ENCODE measurements at regions not wholly inside any gene's neighbourhood (a gene's known extent, or its start where the extent isn't known, plus 50 kb on each side); places are given as distances from the start of the nearest gene placed in this dataset.

DNA sequence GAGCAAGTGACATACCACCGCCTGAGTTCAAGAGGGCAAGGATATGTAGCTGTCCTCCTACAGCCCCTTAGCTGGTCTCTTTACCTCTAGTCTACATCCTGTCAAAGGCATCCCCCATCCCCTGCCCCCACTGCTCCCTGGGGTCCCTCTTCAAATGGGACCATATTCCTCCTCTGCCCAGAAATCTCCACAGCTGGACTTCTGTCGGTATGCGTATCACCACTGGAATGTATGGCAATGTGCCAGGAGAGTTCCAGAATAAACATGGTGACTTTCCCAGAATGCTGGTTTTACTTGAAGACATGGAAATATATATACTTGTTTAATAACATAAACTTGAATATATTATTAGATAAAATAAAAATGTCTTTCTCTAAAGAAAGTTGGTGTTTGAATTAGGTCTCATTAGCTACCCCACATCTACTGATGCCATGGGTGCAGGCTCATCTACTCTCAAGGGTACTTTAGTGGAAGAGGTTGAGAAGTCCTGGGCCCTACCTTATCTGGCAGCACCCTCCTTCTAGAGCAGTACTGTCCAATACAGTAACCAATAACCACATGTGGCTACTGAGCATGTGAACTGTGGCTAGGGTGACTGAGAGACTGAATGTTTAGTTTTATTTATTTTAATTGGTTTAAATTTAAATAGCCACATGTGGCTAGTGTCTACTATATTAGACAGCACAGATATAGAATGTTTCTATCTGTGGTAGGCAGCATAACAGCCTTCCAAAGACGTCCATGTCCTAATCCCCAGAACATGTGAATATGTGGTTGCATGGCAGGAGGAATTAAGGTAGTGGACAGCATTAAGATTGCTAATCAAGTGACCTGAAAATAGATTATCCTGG, 181.7 kb upstream of the SLC30A5 start:
- no peak for DNase-seq

DNA sequence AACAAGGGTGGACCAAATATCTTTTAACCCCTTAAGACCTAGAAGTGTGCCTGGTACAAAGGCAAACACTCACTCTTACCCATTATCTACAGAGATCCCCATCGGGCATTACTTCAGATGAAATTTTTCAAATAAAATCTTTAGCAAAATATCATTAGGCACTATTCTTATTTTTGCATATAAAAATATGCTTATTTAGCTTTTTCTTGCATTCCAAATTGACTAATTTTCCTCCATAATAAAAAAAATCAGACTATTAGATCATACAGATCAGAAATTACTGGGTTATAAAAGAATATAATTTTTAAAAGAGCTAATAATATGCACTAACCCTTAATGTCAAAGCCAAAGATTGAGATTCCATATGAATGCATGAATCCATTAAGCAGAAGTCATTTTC, 178.7 kb upstream of the SLC30A5 start:
- no peak for DNase-seq

DNA sequence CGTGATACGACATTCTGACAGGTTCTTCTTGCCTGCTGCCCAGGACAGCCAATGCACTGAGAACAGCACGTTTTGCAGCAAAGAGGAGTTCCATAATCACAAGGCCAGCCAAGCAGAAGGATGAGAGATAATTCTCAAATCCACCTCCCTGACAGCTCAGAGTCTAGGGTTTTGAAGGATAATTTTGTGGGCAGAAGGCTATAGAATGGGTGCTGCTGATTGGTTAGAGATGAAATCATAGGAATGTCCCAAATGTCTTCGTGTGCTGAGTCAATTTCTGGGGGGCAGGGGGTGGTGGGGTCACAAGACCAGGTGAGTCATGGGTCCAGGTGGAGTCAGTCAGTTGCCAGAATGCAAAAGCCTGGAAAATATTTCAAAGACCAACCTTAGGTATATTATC, 175.5 kb upstream of the SLC30A5 start:
- no peak for DNase-seq

- DNase-seq = no peak
Observed at GRCh38 chr5:68919988-68920490, 173.8 kb upstream of the SLC30A5 start.

GRCh38 chr5:68920888-68921287, 172.9 kb upstream of the SLC30A5 start:
- no peak for DNase-seq

DNA sequence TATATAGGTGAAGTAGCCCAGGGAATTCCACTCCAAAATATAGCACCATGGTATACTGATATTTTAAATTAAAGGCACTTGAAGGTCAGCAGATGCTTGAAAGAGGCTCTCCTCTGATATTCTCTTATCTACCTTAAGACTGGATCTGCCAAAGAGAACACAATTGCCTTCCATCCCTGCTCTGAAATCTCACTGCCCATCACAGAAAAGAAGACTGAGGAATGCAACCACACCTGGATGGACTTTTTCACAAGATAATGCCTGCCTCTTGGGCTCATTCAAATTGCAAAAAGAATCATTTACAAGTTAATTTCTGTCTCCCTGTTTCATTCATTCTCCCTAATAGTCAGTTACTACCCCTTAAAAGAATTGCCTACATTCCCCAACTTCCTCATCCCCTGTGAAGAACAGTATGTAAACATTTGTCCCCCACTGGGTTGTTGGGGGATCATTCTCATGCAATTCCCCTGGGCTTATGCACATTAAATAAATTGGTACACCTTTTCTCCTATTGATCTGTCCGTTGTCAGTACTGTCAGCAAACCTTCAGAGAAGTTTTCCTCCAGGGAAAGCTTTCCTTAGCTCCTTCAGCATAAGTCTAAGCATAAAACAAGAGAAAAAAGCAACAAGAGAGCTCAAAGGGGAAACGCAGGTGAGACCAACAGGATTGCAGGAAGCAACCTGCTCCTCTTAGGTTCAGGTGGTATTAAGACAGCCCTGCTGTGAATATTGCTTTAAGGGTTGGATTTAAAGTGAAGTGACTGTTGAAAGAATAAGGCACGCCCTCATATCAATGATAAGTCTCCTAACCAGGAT, 171.4 kb upstream of the SLC30A5 start:
- DNase-seq = no peak

DNA sequence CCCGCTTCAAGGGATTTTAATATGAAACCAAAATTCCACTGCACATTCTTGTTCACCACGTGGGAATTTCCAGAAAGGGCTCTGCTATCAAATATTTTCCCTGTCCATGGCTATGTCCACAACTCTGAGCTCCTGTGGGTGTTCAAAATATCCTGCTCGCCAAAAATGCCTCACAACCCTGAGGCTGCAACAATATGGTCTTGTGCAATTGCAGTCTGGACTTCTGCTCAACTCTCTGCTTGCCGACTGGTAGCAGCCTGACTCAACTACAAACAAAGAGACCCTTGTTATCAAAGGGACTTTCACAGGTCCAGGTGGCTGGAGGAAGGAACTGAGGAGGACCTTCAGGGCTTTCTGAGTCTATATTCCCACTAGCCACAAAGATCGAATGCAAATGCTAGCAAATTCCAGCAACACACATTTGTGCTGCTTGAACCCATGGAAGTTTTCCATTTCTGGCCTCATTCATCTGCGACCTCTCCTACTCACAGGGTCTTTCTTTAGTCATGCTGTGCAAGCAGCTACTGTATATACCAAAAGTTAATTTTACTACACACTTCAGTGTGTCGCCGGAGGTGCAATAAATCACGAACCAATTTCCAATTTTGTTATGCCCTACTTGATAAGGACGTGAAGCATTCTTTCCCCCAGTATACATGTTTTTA, 169.2 kb upstream of the SLC30A5 start:
- no peak for DNase-seq

DNA sequence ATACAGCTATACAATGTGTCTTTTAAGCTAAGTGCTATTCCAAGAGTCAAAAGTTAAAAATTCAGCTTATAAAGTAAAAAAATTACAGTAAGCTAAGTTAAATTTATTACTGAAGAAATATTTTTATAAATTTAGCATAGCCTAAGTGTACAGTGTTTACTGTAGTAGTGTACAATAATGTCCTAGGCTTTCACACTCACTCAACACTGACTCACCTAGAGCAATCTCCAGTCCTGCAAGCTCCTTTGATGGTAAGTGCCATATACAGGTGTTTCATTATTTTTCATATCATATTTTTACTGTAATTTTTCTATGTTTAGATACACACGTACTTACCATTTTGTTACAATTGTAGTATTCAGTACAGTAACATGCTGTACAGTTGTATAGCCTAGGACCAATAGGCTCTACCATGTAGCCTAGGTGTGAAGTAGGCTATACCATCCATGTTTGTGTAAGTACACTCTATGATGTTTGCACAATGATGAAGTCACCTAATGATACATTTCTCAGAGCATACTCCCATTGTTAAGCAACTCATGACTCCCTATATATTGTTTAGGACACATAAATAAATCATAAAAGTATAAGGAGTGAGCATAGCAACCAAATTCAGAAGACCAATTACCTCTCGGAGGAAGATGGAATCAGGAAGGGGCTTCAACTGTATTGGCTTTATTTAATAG, 165.1 kb upstream of the SLC30A5 start:
- peak in 1 of 2 experiments; percentile 11 for DNase-seq

DNA sequence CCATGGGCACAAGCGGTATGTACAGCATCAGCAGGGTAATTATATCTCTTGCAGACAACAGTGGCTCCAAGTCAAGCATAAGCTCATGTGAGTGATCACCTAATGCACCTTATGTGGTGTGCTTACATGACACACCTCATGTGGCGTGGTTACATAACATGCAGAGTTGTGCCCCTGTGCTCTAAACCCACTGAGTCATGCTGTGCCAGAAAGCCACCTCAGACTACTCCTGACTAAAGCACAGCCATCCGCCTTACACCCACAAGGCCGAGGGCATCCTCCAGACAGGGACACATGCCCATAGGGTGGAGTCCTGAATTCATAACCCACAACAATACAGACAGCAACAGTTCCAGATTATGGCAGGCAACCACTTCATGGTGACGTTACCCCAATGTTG, 163.7 kb upstream of the SLC30A5 start:
- DNase-seq = no peak

GRCh38 chr5:68932830-68933434, 160.9 kb upstream of the SLC30A5 start:
- DNase-seq = no peak

DNA sequence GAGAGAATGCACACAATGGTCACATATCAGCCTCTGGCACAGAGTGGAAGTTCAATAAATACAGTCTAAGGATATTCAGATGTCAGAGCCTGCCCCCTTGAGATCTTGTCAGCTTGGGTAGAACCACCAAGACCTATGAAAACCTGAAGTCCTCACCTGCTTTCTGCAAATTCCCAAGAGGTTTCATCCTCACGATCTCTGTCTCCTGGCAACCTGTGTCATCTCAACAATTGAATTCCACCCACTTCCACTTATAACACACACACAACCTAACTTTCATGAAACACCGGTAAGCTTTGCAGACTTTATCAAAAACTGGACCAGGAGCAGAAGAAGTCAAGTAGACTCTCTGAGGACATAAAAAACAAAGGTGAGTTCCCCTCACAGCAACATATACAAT, 151.6 kb upstream of the SLC30A5 start:
- DNase-seq = no peak

DNA sequence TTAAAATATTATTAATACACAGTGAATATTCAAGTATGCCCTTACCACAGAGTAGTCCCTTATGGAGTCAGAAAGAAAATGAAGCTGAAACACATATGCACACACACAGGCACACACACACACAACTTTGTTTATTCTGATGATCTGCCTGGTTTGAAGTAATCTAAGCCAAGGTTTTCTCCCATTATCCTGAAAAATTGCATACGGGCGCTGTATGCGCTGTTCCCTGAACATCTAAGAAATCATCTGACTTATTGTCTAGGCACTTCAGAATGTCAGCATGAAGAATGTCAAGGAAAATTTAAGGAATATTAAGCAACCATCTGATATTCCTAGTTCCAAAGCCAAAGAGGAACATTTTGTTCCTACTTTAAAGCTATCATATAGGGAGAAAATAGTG, 147.1 kb upstream of the SLC30A5 start:
- DNase-seq = no peak

DNA sequence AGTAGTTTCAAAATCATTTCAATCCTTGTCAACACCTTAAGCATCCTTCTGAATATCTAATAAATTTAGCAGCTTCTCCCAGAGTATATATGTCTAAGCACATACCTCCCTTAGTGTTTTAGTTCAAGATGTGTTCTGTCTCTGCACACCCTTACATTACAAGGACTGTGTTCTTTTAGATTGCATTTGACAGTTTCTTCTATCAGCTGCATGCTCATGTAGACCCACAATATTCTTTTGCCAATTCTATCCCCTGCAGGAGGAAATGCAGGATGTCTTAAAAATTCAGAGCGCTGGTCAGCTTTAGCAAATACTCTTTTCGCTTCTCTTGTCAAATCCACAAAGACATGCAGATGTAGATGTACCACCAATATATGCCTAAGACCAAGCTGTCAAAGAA, 145.8 kb upstream of the SLC30A5 start:
- no peak for DNase-seq

DNA sequence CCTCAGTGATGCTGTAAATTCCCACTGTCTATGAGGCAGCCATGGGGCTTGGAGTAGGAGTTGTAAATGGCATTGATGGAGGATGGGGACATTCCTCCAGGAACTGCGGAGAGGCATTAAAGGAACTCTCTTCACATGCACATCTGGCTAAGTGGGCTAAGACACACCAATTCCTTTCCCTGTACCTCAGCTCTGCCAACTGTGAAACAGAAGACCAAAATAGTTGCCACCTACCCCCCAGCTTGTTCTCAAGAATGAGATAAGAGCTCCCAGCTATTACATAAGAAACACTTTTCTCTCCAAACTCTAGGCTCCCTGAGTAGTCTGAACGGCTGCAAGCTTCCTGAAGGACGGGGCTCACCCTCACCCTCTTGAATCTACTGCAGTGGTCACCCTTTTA, 144.6 kb upstream of the SLC30A5 start:
- DNase-seq = no peak

- no peak for DNase-seq
Observed at GRCh38 chr5:68949711-68950110, 144.1 kb upstream of the SLC30A5 start.

DNA sequence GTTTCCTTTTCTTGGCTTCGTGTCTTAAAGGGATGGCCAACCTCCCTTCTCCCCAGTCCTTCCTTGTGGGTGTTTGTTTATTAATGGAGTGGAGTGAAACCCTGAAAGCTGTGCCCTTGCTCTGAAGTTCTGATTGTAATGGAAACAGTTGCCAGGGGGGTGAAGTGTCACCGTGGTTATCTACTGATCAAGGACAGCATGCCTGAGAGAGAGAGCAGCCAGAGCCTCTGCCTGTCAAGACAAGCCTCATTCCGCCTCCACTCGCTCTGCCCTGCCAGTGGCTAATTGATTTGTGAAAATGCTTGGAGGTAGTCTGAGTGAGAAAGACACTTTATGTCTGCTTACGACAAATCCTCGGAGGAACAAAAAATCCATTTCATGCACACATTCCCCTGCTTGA, 143.7 kb upstream of the SLC30A5 start:
- DNase-seq = no peak

GRCh38 chr5:68950930-68951329, 142.9 kb upstream of the SLC30A5 start:
- DNase-seq = no peak

DNA sequence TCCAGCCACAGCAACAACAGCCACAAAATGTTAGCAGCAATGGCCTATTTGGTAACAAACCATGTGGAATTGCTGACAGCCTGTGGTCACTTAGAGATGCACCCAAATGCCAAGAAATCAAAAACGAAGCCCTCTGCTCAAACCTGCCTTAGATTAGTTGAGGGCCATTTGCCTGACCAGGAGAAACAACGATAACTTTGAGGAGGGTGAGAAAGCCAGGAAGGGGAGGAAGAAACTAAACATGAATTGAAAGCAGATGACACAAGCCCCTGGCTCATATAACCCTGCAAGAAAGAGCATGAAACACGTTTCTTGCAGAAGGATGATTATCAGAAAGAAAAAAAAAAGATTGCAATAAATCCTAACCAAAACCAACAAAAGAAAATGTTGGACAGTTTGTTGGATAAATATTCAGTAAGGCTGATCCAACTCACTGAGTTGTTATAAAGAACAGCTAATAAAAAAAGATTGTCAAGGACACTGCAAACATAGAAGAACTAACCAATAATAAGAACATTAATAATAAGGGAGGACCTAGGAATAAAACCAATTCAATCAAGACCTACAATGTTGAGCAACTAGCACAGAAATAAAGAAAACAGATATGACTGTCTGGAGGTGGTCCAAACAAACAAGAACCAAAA, 140.5 kb upstream of the SLC30A5 start:
- no peak for DNase-seq

GRCh38 chr5:68953875-68954617, 139.8 kb upstream of the SLC30A5 start:
- DNase-seq = no peak

GRCh38 chr5:68954618-68954910, 139.2 kb upstream of the SLC30A5 start:
- DNase-seq = no peak

- no peak for DNase-seq
Observed at GRCh38 chr5:68957591-68957990, 136.2 kb upstream of the SLC30A5 start.
